SK-N-SH treated with all-trans-retinoic acid at 6 μM for 48 hours (cell line): ENCODE measurements at regions not wholly inside any gene's neighbourhood (a gene's known extent, or its start where the extent isn't known, plus 50 kb on each side); places are given as distances from the start of the nearest gene placed in this dataset.

Experiments used
- ATAC-seq: fragments of 200-7000 bp; cut with Tn5 transposase; 3 replicates; pipeline ENCODE4 v1.9.1; 2020; ENCODE audit warnings: mild to moderate bottlenecking, moderate library complexity
- ARNTL ChIP-seq: fragments of 450-650 bp; formaldehyde crosslinking; IDR thresholded peaks from 2 replicates; pipeline ENCODE4 v1.5.0; 2020; ENCODE audit warnings: low read depth, mild to moderate bottlenecking, moderate library complexity, borderline replicate concordance
- BACH2 ChIP-seq: fragments of 250-450 bp; sonication (Bioruptor Pico); IDR thresholded peaks from 2 replicates; pipeline ENCODE4 v1.9.0; 2021; ENCODE audit warnings: mild to moderate bottlenecking, borderline replicate concordance
- CSDC2 ChIP-seq: fragments of 250-450 bp; sonication (Bioruptor Pico); IDR thresholded peaks from 2 replicates; pipeline ENCODE4 v1.5.0; 2020; ENCODE audit warnings: mild to moderate bottlenecking, moderate library complexity
- CSRNP3 ChIP-seq: fragments of 250-450 bp; sonication (Bioruptor Pico); IDR thresholded peaks from 2 replicates; pipeline ENCODE4 v1.5.1; 2021; ENCODE audit warnings: mild to moderate bottlenecking, moderate library complexity
- ESRRG ChIP-seq: fragments of 250-450 bp; sonication (Bioruptor Pico); IDR thresholded peaks from 2 replicates; pipeline ENCODE4 v1.6.1; 2021; ENCODE audit warnings: mild to moderate bottlenecking
- GLIS3 ChIP-seq: fragments of 250-450 bp; sonication (Bioruptor Pico); IDR thresholded peaks from 2 replicates; pipeline ENCODE4 v1.5.0; 2020; ENCODE audit warnings: mild to moderate bottlenecking, moderate library complexity
- ISL1 ChIP-seq: fragments of 250-450 bp; sonication (Bioruptor Pico); IDR thresholded peaks from 2 replicates; pipeline ENCODE4 v2.1.2; 2022; ENCODE audit warnings: mild to moderate bottlenecking, moderate library complexity
- OSR1 ChIP-seq: fragments of 250-450 bp; sonication (Bioruptor Pico); IDR thresholded peaks from 2 replicates; pipeline ENCODE4 v1.8.0; 2022; ENCODE audit warnings: moderate library complexity, mild to moderate bottlenecking, inconsistent platforms
- PATZ1 ChIP-seq: fragments of 250-450 bp; sonication (Bioruptor Pico); IDR thresholded peaks from 2 replicates; pipeline ENCODE4 v1.8.0; 2020; ENCODE audit warnings: mild to moderate bottlenecking, moderate library complexity, borderline replicate concordance
- POU6F1 ChIP-seq: fragments of 250-450 bp; sonication (Bioruptor Pico); IDR thresholded peaks from 2 replicates; pipeline ENCODE4 v1.8.0; 2021; ENCODE audit warnings: low read depth, mild to moderate bottlenecking, moderate library complexity, borderline replicate concordance
- PPARA ChIP-seq: fragments of 250-450 bp; sonication (Bioruptor Pico); IDR thresholded peaks from 2 replicates; pipeline ENCODE4 v1.5.0; 2020; ENCODE audit warnings: mild to moderate bottlenecking, borderline replicate concordance
- SNAI2 ChIP-seq: fragments of 250-450 bp; sonication (Bioruptor Pico); IDR thresholded peaks from 2 replicates; pipeline ENCODE4 v1.5.0; 2020; ENCODE audit warnings: mild to moderate bottlenecking, moderate library complexity
- TOX ChIP-seq: fragments of 250-450 bp; sonication (Bioruptor Pico); IDR thresholded peaks from 2 replicates; pipeline ENCODE4 v1.8.0; 2021; ENCODE audit warnings: mild to moderate bottlenecking, moderate library complexity, borderline replicate concordance
- ZFP3 ChIP-seq: fragments of 250-450 bp; sonication (Bioruptor Pico); IDR thresholded peaks from 2 replicates; pipeline ENCODE4 v1.5.0; 2020; ENCODE audit warnings: mild to moderate bottlenecking, moderate library complexity
- ZFP30 ChIP-seq: fragments of 450-650 bp; formaldehyde crosslinking; IDR thresholded peaks from 2 replicates; pipeline ENCODE4 v1.5.0; 2022; ENCODE audit warnings: mild to moderate bottlenecking, moderate library complexity
- ZNF565 ChIP-seq: fragments of 450-650 bp; formaldehyde crosslinking; conservative IDR thresholded peaks from 2 replicates; pipeline ENCODE4 v1.5.0; 2020; ENCODE audit warnings: low read depth, mild to moderate bottlenecking, moderate library complexity
- ZNF70 ChIP-seq: fragments of 450-650 bp; formaldehyde crosslinking; IDR thresholded peaks from 2 replicates; pipeline ENCODE4 v1.5.0; 2020; ENCODE audit warnings: mild to moderate bottlenecking, moderate library complexity
- ZNF8 ChIP-seq: fragments of 450-650 bp; formaldehyde crosslinking; IDR thresholded peaks from 2 replicates; pipeline ENCODE4 v1.5.0; 2020; ENCODE audit warnings: mild to moderate bottlenecking, moderate library complexity
- TF ChIP-seq, protein P1 (sequence below): fragments of 250-450 bp; sonication (Bioruptor Pico); IDR thresholded peaks from 2 replicates; pipeline ENCODE4 v1.5.0; 2020; ENCODE audit warnings: mild to moderate bottlenecking, moderate library complexity

DNA sequence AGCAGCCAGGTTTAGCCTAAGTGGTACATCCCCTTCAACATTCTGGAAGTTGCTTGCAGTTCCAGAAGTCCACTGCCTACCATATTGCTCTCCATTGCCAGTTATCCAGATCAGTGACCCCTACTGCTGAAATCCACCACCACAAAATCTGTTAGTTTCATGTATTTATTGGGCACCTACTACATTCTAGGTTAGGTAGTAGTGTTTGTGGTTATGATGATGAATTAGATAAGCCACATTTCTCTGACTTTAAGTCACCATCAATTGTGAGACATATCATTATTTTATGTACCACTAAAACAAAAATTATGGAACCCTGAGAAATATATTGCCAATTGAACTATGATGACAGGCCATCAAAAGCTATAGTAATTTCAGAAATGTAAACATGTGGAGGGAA, 139.5 kb upstream of the PKDCC start:
- no peak for ATAC-seq
- TF ChIP-seq ESRRG: no peak
- no peak for TF ChIP-seq OSR1 (CRISPR knock-in tag)
- TF ChIP-seq SNAI2 (CRISPR knock-in tag): no peak
- TF ChIP-seq ISL1 (CRISPR knock-in tag): no peak
- TF ChIP-seq, protein P1, sequence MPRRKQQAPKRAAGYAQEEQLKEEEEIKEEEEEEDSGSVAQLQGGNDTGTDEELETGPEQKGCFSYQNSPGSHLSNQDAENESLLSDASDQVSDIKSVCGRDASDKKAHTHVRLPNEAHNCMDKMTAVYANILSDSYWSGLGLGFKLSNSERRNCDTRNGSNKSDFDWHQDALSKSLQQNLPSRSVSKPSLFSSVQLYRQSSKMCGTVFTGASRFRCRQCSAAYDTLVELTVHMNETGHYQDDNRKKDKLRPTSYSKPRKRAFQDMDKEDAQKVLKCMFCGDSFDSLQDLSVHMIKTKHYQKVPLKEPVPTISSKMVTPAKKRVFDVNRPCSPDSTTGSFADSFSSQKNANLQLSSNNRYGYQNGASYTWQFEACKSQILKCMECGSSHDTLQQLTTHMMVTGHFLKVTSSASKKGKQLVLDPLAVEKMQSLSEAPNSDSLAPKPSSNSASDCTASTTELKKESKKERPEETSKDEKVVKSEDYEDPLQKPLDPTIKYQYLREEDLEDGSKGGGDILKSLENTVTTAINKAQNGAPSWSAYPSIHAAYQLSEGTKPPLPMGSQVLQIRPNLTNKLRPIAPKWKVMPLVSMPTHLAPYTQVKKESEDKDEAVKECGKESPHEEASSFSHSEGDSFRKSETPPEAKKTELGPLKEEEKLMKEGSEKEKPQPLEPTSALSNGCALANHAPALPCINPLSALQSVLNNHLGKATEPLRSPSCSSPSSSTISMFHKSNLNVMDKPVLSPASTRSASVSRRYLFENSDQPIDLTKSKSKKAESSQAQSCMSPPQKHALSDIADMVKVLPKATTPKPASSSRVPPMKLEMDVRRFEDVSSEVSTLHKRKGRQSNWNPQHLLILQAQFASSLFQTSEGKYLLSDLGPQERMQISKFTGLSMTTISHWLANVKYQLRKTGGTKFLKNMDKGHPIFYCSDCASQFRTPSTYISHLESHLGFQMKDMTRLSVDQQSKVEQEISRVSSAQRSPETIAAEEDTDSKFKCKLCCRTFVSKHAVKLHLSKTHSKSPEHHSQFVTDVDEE: no peak
- TF ChIP-seq POU6F1 (CRISPR knock-in tag): no peak
- no peak for TF ChIP-seq ZFP30 (CRISPR knock-in tag)
- TF ChIP-seq CSRNP3 (CRISPR knock-in tag): no peak
- no peak for TF ChIP-seq ZNF8 (CRISPR knock-in tag)
- no peak for TF ChIP-seq PATZ1 (CRISPR knock-in tag)
- no peak for TF ChIP-seq ZNF70 (CRISPR knock-in tag)
- no peak for TF ChIP-seq CSDC2
- no peak for TF ChIP-seq ZNF565 (CRISPR knock-in tag)
- TF ChIP-seq TOX: no peak
- no peak for TF ChIP-seq ARNTL (CRISPR knock-in tag)

DNA sequence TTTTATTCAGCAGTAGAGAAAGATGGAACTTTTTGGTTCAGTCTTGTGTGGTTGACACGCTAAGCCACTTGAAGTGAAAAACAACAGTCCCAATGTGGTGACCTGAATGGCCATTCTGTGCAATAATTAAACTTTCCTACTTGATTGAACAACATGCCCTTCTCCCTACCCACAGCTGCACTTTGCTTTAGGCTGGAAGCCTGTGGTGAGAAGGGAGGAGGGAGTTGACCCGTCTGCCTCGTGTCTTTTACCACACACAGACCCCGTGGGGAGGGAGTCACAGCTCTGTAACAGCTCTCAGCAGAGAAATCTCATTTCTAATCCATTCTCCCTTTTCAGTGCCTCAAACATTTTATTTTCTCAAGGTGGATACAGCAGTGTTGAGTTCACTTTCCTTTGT, 138.2 kb upstream of the PKDCC start:
- no peak for ATAC-seq
- TF ChIP-seq OSR1 (CRISPR knock-in tag): no peak
- no peak for TF ChIP-seq ZNF70 (CRISPR knock-in tag)
- no peak for TF ChIP-seq POU6F1 (CRISPR knock-in tag)
- no peak for TF ChIP-seq PPARA (CRISPR knock-in tag)
- TF ChIP-seq CSRNP3 (CRISPR knock-in tag): no peak
- TF ChIP-seq ZFP3 (CRISPR knock-in tag): no peak
- TF ChIP-seq, protein P1: no peak
- no peak for TF ChIP-seq ZNF565 (CRISPR knock-in tag)
- no peak for TF ChIP-seq CSDC2
- TF ChIP-seq BACH2 (CRISPR knock-in tag): no peak
- TF ChIP-seq ISL1 (CRISPR knock-in tag): no peak
- no peak for TF ChIP-seq ESRRG
- TF ChIP-seq GLIS3: no peak
